Activated naive CD4-positive, alpha-beta T cell treated with anti-CD3 and anti-CD28 coated beads for 36 hours (primary cell): ENCODE measurements at regions not wholly inside any gene's neighbourhood (a gene's known extent, or its start where the extent isn't known, plus 50 kb on each side); places are given as distances from the start of the nearest gene placed in this dataset.

ENCODE experiments used
- CTCF ChIA-PET: fragments of 350-600 bp; sonication (Branson Sonifier 250); formaldehyde crosslinking; loops from one replicate; lab custom pipeline; 2021; ENCODE audit warnings: antibody characterized with exemption; lab: Charles Lee
- DNase-seq: peaks from one replicate; pipeline ENCODE4 v3.0.0-alpha.2; 2020
- H3K27ac Mint-ChIP-seq: one replicate; pipeline ENCODE4 v1.8.0; 2021; ENCODE audit warnings: mild to moderate bottlenecking, mixed read lengths
- H3K27me3 Mint-ChIP-seq: one replicate; pipeline ENCODE4 v1.8.0; 2021; ENCODE audit warnings: low read depth, mixed read lengths
- H3K36me3 Mint-ChIP-seq: one replicate; pipeline ENCODE4 v1.8.0; 2021; ENCODE audit warnings: low read depth, mixed read lengths
- H3K4me1 Mint-ChIP-seq: one replicate; pipeline ENCODE4 v1.8.0; 2021; ENCODE audit warnings: low read depth, mixed read lengths
- H3K4me3 Mint-ChIP-seq: one replicate; pipeline ENCODE4 v1.8.0; 2021; ENCODE audit warnings: mild to moderate bottlenecking, moderate library complexity, mixed read lengths
- H3K9me3 Mint-ChIP-seq: one replicate; pipeline ENCODE4 v1.8.0; 2021; ENCODE audit warnings: mixed read lengths
- intact Hi-C: fragments of 100-400 bp; cut with micrococcal nuclease; formaldehyde crosslinking; loops from one replicate; pipeline ENCODE4 v1.15.1; 2023

DNA sequence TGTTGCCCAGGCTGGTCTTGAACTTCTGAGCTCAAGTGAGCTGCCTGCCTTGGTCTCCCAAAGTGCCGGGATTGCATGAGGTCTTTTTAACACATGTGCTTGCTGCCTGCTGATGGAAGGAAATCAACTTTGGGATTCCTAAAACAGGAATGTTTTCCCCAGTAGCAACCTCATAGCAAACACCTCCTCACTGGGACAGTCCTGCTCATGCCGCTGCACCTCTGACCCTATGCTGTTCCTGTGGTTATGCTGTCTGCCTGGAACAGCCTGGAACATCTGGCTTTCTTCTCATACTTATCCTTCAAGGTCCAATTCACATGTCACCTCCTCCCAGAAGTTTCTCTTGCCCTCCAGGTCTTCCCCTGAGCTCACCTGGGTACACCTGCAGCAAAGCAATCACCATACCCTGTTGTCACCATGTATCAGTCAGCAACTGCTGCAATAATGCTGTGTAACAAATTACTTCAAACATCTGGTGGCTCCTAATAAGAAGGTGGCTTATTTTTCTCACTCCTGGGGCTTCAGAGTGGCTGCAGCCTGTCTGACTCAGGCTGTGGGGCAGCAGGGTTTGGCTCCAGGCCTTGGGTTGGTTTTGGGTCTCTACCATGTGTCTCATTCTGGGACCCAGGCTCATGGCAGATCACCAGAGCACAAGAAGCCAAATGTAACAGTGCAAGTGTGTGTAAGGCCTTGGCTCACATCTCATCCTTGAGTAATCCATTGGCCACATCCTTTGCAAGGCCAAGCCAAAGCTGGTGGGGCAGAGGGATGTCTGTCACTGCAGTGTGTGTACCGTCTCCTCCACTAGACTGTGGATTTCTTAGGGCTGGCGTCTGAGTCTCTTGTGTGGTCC, 59.4 kb upstream of the SORCS2 start:
- H3K4me3 Mint-ChIP-seq, result no peak overlapping the region
- no peak overlapping the region for H3K27ac Mint-ChIP-seq
- no peaks in the 10 kb centered on the region for H3K4me1 Mint-ChIP-seq
- no peaks in the 10 kb centered on the region for H3K27me3 Mint-ChIP-seq
- no peaks in the 10 kb centered on the region for H3K36me3 Mint-ChIP-seq
- DNase-seq, result no peak
- CTCF ChIA-PET, result no interaction called here
- intact Hi-C loops, result no loop called here
- H3K9me3 Mint-ChIP-seq, result peaks cover 2% of the 10 kb centered on the region

DNA sequence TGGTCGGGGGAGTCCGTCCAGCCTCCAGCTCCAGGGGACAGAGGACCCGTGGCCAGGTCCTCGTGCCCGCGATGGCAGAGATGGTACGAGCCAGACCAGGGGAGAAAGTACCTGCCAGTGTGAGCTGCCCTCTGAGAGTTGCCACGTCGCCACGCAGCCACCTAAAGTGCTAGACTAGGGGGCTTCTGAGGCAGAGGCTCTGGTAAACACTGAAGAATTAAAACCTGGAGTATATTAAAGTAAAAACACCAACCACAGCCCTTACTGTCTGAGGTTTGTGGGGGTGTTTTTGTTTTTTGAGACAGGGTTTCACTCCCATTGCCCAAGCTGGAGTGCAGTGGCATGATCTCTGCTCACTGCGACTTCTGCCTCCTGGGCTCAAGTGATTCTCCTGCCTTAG, 60.1 kb upstream of the SORCS2 start:
- Mint-ChIP-seq H3K27ac (no peak overlapping the region), H3K36me3 (no peaks in the 10 kb centered on the region), H3K4me1 (no peaks in the 10 kb centered on the region), H3K27me3 (no peaks in the 10 kb centered on the region), H3K4me3 (no peak overlapping the region), H3K9me3 (peaks cover 2% of the 10 kb centered on the region)
- CTCF ChIA-PET, result no interaction called here
- no peak for DNase-seq
- intact Hi-C loops, result no loop called here

DNA sequence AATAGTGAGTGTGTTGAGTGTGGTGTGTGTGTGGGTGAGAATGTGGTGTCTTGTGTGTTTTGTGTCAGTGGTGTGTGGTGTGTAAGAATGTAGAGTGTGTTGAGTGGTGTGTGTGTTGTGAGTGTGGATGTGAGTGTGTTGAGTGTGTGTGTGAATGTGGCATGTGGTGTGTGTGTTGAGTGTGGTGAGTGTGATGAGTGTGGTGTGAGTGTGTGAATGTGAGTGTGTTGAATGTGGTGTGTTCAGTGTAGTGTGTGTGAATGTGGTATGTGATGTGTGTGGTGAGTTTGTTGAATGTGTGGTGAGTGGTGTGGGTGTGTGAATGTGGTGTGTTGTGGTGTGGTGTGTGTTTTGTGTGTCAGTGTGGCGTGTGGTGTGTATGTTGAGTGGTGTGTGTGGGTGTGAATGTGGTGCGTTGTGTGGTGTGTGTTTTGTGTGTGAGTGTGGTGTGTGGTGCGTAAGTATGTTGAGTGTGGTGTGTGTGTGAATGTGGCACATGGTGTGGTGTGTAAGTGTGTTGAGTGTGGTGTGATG, 60.8 kb upstream of the SORCS2 start:
- Mint-ChIP-seq H3K27ac (no peak overlapping the region), H3K4me1 (no peaks in the 10 kb centered on the region), H3K27me3 (no peaks in the 10 kb centered on the region), H3K36me3 (no peaks in the 10 kb centered on the region), H3K9me3 (peaks cover 2% of the 10 kb centered on the region), H3K4me3 (no peak overlapping the region)
- intact Hi-C loops, result no loop called here
- CTCF ChIA-PET, result no interaction called here
- DNase-seq, result no peak

DNA sequence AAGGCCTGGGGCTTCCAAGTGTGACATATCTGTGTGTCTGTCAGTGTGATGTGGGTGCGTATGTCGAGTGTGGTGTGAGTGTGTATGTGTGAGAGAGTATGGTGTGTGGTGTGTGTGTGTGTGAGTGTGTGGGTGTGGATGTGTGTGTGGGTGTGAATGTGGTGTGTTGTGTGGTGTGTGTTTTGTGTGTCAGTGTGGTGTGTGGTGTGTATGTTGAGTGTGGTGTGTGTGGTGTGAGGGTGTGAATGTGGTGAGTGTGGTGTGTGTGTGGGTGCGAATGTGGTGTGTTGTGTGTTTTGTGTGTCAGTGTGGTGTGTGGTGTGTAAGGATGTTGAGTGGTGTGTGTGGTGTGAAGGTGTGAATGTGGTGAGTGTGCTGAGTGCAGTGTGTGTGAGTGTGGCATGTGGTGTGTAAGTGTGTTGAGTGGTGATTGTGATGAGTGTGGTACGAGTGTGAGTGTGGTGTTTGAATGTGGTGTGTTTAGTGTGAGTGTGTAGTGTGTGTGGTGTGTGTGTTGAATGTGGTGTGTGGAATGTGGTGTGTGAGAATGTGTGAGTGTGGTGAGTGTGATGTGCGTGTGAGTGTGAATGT, 61.6 kb upstream of the SORCS2 start:
- Mint-ChIP-seq H3K4me3 (no peak overlapping the region), H3K27ac (no peak overlapping the region), H3K36me3 (no peaks in the 10 kb centered on the region), H3K9me3 (peaks cover 2% of the 10 kb centered on the region), H3K4me1 (no peaks in the 10 kb centered on the region), H3K27me3 (no peaks in the 10 kb centered on the region)
- no peak for DNase-seq
- CTCF ChIA-PET, result no interaction called here
- intact Hi-C loops, result no loop called here

DNA sequence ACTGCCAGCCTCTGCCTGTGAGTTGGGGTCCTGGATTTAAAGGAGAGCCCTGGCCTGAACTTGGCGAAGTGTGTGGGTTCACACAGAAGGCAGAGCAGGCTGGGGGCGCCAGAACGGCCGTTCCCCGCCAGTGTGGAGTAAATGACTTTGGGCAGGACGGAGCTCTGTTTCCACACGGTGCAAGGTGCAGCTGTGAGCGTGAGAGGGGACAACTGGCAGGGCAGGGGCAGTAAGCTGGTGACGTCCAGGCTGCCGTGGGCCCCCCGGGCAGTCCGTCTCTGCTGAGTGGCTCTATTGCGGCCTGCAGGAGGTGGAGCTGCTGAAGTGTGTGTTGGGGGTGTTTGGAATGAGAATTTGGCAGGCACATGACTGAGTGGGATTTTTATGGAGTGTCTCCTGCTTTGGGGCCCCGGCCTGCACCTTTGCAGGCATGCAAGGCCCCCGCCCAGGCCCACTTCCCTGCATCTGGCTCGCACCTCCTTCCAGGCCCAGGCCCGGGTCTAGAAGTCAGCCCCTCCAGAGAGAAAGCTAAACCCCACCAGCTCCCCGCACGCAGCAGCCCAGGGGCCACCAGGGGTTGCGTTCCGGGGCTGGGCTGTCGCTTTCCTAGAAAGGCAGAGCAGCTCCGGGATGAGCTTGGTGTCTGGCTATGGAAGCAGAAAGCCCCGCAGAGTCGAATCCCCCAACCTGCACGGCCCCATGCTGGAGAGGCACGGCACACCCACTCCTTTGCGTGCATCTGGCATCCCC, 62.2 kb upstream of the GRPEL1 start:
- no peak for DNase-seq
- H3K36me3 Mint-ChIP-seq, result no peaks in the 10 kb centered on the region
- intact Hi-C loops, result no loop called here
- no peaks in the 10 kb centered on the region for H3K27me3 Mint-ChIP-seq
- H3K27ac Mint-ChIP-seq, result no peak overlapping the region
- no peaks in the 10 kb centered on the region for H3K4me1 Mint-ChIP-seq
- CTCF ChIA-PET, result no interaction called here
- no peak overlapping the region for H3K4me3 Mint-ChIP-seq
- peaks cover 2% of the 10 kb centered on the region for H3K9me3 Mint-ChIP-seq

DNA sequence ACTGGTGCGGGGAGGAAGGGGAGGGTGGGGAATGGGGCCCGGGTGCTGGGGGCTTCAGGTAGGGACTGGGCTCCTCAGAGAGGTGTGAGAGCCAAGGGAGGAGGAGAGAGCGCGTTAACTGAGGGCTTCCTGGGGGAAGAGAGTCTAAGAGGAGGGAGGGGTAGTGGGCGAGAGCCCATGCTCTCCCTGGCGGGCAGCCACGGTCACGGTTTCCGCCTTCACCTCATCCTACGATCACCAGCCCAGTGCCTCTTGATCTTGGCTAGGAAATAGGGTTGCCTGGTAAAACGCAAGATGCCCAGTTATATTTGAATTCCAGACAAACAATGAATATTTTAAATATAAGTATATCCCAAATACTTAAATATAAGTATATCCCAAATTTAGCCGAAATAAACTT, 60.8 kb upstream of the GRPEL1 start:
- CTCF ChIA-PET, result no interaction called here
- H3K36me3 Mint-ChIP-seq, result no peaks in the 10 kb centered on the region
- no peak overlapping the region for H3K4me3 Mint-ChIP-seq
- no peaks in the 10 kb centered on the region for H3K27me3 Mint-ChIP-seq
- intact Hi-C loops, result no loop called here
- H3K9me3 Mint-ChIP-seq, result peaks cover 2% of the 10 kb centered on the region
- no peak for DNase-seq
- no peak overlapping the region for H3K27ac Mint-ChIP-seq
- no peaks in the 10 kb centered on the region for H3K4me1 Mint-ChIP-seq

DNA sequence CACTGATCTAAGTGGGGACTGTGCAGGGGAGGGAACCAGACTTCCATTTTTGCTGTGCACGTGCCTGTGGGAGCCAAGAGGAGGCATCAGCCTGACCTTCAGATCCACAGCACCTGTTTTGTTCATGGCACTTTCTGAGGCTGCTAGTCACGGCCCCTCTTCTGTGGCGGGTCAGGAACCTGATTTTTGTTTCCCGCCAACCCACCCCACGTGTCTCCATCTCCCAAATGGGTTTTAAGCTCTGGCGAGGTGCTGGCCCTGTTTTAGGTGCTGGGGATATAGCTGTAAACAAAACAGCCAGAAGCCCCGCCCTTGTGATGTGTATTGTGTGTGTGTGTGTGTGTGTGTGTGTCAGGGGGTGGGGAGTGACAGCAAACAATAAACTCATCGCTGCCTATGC, 60.4 kb upstream of the GRPEL1 start:
- DNase-seq, result no peak
- Mint-ChIP-seq H3K27ac (no peak overlapping the region), H3K27me3 (no peaks in the 10 kb centered on the region), H3K9me3 (peaks cover 2% of the 10 kb centered on the region), H3K36me3 (no peaks in the 10 kb centered on the region), H3K4me3 (no peak overlapping the region), H3K4me1 (no peaks in the 10 kb centered on the region)
- CTCF ChIA-PET, result interaction anchor here (0.6 kb wide), 1 partner anchor 58 kb away, joined by 3 read pairs; no protein-coding TSS in a partner anchor
- intact Hi-C loops, result no loop called here

DNA sequence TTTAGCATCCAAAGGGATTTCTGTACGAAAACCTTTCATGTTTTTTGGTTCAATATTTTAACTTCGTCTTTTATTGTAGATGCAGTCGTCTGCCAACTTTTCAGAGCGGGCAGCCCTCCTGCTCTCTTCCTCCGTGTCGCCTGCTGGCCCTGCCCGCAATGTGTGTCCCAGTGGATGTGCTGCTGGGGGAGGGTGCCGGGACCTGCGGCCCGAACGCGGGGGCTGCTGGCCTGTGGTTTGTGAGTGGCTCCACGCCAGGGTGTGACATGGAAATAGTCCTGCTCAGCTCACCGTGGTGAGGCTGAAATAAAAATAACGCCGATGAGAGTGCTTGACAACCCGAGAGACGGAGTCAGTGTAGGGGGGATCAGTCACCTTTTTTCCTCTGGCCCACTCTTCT, 59.7 kb upstream of the GRPEL1 start:
- Mint-ChIP-seq H3K27ac (no peak overlapping the region), H3K4me3 (no peak overlapping the region), H3K36me3 (no peaks in the 10 kb centered on the region), H3K9me3 (no peaks in the 10 kb centered on the region), H3K27me3 (no peaks in the 10 kb centered on the region), H3K4me1 (no peaks in the 10 kb centered on the region)
- DNase-seq, result no peak
- CTCF ChIA-PET, result no interaction called here
- intact Hi-C loops, result no loop called here

DNA sequence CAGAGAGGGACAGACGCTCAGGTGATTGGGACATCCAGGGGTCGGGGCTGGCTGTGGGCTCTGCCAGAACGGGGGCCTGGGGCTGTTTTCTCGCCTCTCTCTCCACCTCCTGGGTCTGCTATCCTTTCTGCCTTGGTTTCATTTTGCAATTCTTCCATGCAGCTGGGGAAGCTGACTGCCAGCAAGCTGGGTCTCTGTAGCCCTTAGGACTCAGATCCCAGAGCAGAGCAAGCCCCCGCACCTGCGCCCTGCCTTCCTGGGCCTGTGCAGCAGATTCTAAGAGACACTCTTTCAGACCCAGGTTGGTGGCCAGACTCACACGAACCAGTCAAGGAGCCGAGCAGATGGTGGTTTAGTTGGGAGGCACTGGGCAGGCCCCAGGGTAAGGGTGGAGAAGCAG, 59.1 kb upstream of the GRPEL1 start:
- CTCF ChIA-PET, result no interaction called here
- no peak overlapping the region for H3K4me3 Mint-ChIP-seq
- H3K4me1 Mint-ChIP-seq, result no peaks in the 10 kb centered on the region
- H3K27ac Mint-ChIP-seq, result no peak overlapping the region
- no peaks in the 10 kb centered on the region for H3K27me3 Mint-ChIP-seq
- intact Hi-C loops, result no loop called here
- DNase-seq, result no peak
- no peaks in the 10 kb centered on the region for H3K36me3 Mint-ChIP-seq
- no peaks in the 10 kb centered on the region for H3K9me3 Mint-ChIP-seq

DNA sequence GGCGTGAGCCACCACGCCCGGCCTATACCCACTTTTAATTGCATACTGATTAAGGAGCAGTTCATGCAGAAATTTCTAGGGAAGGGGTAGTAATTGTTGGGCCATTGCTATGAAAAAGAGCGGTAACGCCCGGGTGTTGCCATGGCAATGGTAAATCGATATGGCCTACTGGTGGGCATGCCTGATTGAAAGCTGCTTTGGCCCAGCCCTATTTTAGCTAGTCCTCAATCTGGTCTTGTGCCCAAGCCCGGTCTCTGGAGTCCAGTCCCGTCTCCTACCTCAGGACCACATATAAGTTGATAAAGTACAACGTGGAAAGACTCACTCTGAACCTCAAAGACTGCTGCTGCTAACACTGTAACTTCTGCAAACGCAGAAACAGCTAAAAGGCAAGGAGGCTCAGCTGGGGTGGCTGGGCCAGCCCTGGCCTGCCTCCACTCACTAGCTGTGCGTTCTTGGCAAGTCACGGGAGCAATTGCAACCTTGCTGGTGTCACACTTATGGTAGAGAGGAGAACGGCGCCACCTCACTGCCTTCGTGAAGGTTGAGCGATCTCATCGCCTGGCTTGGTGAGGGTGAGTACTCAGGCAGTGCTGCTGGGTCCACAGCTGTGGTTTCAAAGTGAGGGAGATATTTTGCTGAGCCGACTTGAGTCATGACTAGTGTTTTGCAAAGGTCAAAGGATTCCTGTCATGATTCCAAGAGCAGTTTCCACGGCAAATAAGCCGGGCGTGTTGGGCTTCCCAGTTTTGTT, 57.0 kb upstream of the GRPEL1 start:
- DNase-seq, result no peak
- Mint-ChIP-seq H3K27me3 (peaks cover 3% of the 10 kb centered on the region), H3K4me1 (no peaks in the 10 kb centered on the region), H3K27ac (no peak overlapping the region), H3K36me3 (no peaks in the 10 kb centered on the region), H3K9me3 (no peaks in the 10 kb centered on the region), H3K4me3 (no peak overlapping the region)
- CTCF ChIA-PET, result interaction anchor here (1.4 kb wide), 1 partner anchor 22 kb away, joined by 3 read pairs; no protein-coding TSS in a partner anchor
- intact Hi-C loops, result no loop called here

DNA sequence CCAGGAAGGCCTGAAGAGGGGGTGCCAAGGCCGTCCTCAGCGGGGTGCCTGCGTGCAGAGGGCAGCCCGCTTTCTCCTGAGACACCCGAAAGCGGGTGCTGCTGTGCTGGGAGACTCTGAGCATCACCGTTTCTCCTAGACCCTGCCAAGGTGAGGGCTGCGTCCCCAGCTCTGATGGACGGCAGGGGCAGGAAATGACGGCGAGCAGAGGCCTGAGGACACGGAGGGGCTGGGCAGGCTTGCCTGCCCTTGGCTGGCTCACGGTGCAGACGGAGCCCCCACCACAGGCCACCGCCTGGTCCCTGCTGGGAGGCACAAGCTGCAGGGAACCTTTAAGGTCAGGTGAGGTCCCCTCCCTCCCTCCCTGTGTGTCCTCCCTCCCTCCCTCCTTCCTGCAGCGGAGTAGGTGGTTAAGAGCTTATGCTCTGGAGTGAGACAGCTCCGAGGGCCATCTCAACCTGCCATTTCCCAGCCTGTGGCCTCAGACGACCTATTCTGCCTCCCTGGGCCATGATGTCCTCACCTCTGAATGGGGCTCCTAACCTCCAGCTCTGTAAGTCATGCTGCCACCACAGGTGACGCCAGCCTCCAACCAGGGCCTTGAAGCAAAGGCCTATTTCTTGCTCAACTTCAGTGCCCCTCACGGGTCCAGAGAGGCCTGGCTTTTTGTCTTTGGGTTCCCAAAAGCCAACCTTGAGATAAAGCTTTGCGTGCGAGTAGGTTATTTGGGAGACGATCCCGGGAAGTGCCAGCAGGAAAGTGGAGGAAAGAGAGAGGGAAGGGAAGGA, 54.2 kb upstream of the GRPEL1 start:
- Mint-ChIP-seq H3K4me1 (no peaks in the 10 kb centered on the region), H3K36me3 (no peaks in the 10 kb centered on the region), H3K27ac (no peak overlapping the region), H3K9me3 (no peaks in the 10 kb centered on the region), H3K27me3 (peaks cover 10% of the 10 kb centered on the region), H3K4me3 (no peak overlapping the region)
- intact Hi-C loops, result no loop called here
- DNase-seq, result no peak
- CTCF ChIA-PET, result interaction anchor here (1.6 kb wide), 1 partner anchor 19 kb away, joined by 4 read pairs; no protein-coding TSS in a partner anchor
